ENCODE measurements at regions not wholly inside any gene's neighbourhood (a gene's known extent, or its start where the extent isn't known, plus 50 kb on each side); places are given as distances from the start of the nearest gene placed in this dataset.

- Histone ChIP-seq H3K36me3 (ENCODE audit: insufficient read depth, low read length) (no peaks in the 10 kb centered on the region), H3K9ac (ENCODE audit: low read length) (no peak overlapping the region), H2AFZ (ENCODE audit: low read depth, low read length) (no peak overlapping the region), H3K9me3 (ENCODE audit: low read length) (no peaks in the 10 kb centered on the region), H3K4me3 (ENCODE audit: low read length) (no peak overlapping the region), H3K9me2 (ENCODE audit: insufficient read depth, low read length) (no peaks in the 10 kb centered on the region), H3K27ac (ENCODE audit: low read length) (no peak overlapping the region), H3K4me2 (ENCODE audit: low read length) (no peak overlapping the region), H3F3A (ENCODE audit: insufficient read depth, low read length, poor library complexity, severe bottlenecking) (no peaks in the 10 kb centered on the region), H4K20me1 (ENCODE audit: insufficient read depth) (no peaks in the 10 kb centered on the region), H3K27me3 (ENCODE audit: insufficient read depth, low read depth, low read length) (no peaks in the 10 kb centered on the region), H3K79me2 (replicated peaks; ENCODE audit: insufficient read depth, low read length) (no peaks in the 10 kb centered on the region)
- TF ChIP-seq EZH2 (IDR thresholded peaks at IDR 0.05; ENCODE audit: borderline replicate concordance, insufficient read depth, low read length, poor library complexity, severe bottlenecking) = no peak
- no peak for TF ChIP-seq MXI1 (conservative IDR thresholded peaks at IDR 0.05; ENCODE audit: poor library complexity, severe bottlenecking)
- no peak for TF ChIP-seq SMC3 (conservative IDR thresholded peaks at IDR 0.05; ENCODE audit: poor library complexity)
- no peak for TF ChIP-seq POLR2AphosphoS5 (IDR thresholded peaks at IDR 0.05)
- TF ChIP-seq EP300 (conservative IDR thresholded peaks at IDR 0.05; ENCODE audit: poor library complexity, severe bottlenecking) = no peak
- no peak for TF ChIP-seq RAD21 (conservative IDR thresholded peaks at IDR 0.05)
- TF ChIP-seq TAF1 (IDR thresholded peaks at IDR 0.05; ENCODE audit: low read depth) = no peak
- TF ChIP-seq, protein P1, sequence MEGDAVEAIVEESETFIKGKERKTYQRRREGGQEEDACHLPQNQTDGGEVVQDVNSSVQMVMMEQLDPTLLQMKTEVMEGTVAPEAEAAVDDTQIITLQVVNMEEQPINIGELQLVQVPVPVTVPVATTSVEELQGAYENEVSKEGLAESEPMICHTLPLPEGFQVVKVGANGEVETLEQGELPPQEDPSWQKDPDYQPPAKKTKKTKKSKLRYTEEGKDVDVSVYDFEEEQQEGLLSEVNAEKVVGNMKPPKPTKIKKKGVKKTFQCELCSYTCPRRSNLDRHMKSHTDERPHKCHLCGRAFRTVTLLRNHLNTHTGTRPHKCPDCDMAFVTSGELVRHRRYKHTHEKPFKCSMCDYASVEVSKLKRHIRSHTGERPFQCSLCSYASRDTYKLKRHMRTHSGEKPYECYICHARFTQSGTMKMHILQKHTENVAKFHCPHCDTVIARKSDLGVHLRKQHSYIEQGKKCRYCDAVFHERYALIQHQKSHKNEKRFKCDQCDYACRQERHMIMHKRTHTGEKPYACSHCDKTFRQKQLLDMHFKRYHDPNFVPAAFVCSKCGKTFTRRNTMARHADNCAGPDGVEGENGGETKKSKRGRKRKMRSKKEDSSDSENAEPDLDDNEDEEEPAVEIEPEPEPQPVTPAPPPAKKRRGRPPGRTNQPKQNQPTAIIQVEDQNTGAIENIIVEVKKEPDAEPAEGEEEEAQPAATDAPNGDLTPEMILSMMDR (IDR thresholded peaks at IDR 0.05; ENCODE audit: poor library complexity, severe bottlenecking) = no peak
Measured at GRCh38 chr2:66753257-66753656, 318.3 kb downstream of the MEIS1 start.

DNA sequence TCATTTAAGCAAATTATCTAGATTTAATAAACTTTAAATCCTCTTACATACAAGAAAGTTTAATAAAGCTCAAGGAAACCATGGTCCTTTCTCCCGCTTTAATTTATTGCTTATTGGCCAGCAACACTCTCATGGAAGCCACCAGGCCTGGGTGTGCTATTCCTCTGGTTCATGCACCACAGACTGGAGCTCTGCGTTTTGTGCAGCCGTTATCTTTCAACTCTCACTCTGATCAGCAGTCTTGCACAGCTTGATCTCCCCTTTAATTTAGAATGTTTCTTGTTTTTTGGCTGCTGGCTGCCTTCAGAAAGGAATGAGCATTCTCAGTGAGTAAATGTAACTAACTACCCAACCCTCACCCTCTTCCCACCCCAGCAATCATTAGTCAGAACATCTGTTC lies 318.7 kb downstream of the MEIS1 start:
- Histone ChIP-seq H3K27ac (ENCODE audit: low read length) (no peak overlapping the region), H3K36me3 (ENCODE audit: insufficient read depth, low read length) (no peaks in the 10 kb centered on the region), H3K9ac (ENCODE audit: low read length) (no peak overlapping the region), H3K4me3 (ENCODE audit: low read length) (no peak overlapping the region), H3K9me2 (ENCODE audit: insufficient read depth, low read length) (no peaks in the 10 kb centered on the region), H3F3A (ENCODE audit: insufficient read depth, low read length, poor library complexity, severe bottlenecking) (no peaks in the 10 kb centered on the region), H4K20me1 (ENCODE audit: insufficient read depth) (no peaks in the 10 kb centered on the region), H3K27me3 (ENCODE audit: insufficient read depth, low read depth, low read length) (no peaks in the 10 kb centered on the region), H3K9me3 (ENCODE audit: low read length) (no peaks in the 10 kb centered on the region), H3K4me2 (ENCODE audit: low read length) (no peak overlapping the region), H3K79me2 (replicated peaks; ENCODE audit: insufficient read depth, low read length) (no peaks in the 10 kb centered on the region), H2AFZ (ENCODE audit: low read depth, low read length) (no peak overlapping the region)
- TF ChIP-seq TAF1 (IDR thresholded peaks at IDR 0.05; ENCODE audit: low read depth) = no peak
- TF ChIP-seq, protein P1 (IDR thresholded peaks at IDR 0.05; ENCODE audit: poor library complexity, severe bottlenecking) = no peak
- TF ChIP-seq, protein P2, sequence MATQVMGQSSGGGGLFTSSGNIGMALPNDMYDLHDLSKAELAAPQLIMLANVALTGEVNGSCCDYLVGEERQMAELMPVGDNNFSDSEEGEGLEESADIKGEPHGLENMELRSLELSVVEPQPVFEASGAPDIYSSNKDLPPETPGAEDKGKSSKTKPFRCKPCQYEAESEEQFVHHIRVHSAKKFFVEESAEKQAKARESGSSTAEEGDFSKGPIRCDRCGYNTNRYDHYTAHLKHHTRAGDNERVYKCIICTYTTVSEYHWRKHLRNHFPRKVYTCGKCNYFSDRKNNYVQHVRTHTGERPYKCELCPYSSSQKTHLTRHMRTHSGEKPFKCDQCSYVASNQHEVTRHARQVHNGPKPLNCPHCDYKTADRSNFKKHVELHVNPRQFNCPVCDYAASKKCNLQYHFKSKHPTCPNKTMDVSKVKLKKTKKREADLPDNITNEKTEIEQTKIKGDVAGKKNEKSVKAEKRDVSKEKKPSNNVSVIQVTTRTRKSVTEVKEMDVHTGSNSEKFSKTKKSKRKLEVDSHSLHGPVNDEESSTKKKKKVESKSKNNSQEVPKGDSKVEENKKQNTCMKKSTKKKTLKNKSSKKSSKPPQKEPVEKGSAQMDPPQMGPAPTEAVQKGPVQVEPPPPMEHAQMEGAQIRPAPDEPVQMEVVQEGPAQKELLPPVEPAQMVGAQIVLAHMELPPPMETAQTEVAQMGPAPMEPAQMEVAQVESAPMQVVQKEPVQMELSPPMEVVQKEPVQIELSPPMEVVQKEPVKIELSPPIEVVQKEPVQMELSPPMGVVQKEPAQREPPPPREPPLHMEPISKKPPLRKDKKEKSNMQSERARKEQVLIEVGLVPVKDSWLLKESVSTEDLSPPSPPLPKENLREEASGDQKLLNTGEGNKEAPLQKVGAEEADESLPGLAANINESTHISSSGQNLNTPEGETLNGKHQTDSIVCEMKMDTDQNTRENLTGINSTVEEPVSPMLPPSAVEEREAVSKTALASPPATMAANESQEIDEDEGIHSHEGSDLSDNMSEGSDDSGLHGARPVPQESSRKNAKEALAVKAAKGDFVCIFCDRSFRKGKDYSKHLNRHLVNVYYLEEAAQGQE (IDR thresholded peaks at IDR 0.05; ENCODE audit: borderline replicate concordance) = no peak
- no peak for TF ChIP-seq RAD21 (conservative IDR thresholded peaks at IDR 0.05)
- TF ChIP-seq EP300 (conservative IDR thresholded peaks at IDR 0.05; ENCODE audit: poor library complexity, severe bottlenecking) = no peak
- no peak for TF ChIP-seq POLR2AphosphoS5 (IDR thresholded peaks at IDR 0.05)
- TF ChIP-seq MXI1 (conservative IDR thresholded peaks at IDR 0.05; ENCODE audit: poor library complexity, severe bottlenecking) = no peak
- TF ChIP-seq SMC3 (conservative IDR thresholded peaks at IDR 0.05; ENCODE audit: poor library complexity) = no peak
- TF ChIP-seq EZH2 (IDR thresholded peaks at IDR 0.05; ENCODE audit: borderline replicate concordance, insufficient read depth, low read length, poor library complexity, severe bottlenecking) = no peak
